ENCODE measurements at regions not wholly inside any gene's neighbourhood (a gene's known extent, or its start where the extent isn't known, plus 50 kb on each side); places are given as distances from the start of the nearest gene placed in this dataset.

- POLR2A ChIA-PET, result no interaction called here
- CTCF ChIA-PET, result no interaction called here
- DNase-seq (ENCODE audit: low read depth, low spot score), result no peak
- Histone ChIP-seq H3K27me3 (ENCODE audit: insufficient read depth, low read length) (peaks cover 5% of the 10 kb centered on the region), H3K4me3 (replicated peaks in 1 of 2; ENCODE audit: low read depth in 1 of 2, low read length in 2 of 2) (no peak overlapping the region), H3K36me3 (ENCODE audit: control insufficient read depth in 1 of 2, insufficient read depth in 2 of 2, low read length in 2 of 2) (no peaks in the 10 kb centered on the region), H3K4me1 (ENCODE audit: control insufficient read depth in 1 of 2, insufficient read depth in 2 of 2, low read length in 2 of 2) (no peaks in the 10 kb centered on the region), H2AFZ (ENCODE audit: low read depth, low read length, poor library complexity, severe bottlenecking) (no peak overlapping the region), H3K9me3 (ENCODE audit: control insufficient read depth in 1 of 2, insufficient read depth in 1 of 2, low read depth in 1 of 2, low read length in 2 of 2) (no peaks in the 10 kb centered on the region), H3K27ac (ENCODE audit: low read depth, low read length) (no peak overlapping the region), H3K9me2 (ENCODE audit: insufficient read depth) (no peaks in the 10 kb centered on the region), H3K4me2 (ENCODE audit: low read length) (no peak overlapping the region), H4K20me1 (ENCODE audit: insufficient read depth) (no peaks in the 10 kb centered on the region), H3K9ac (ENCODE audit: low read length) (no peak overlapping the region), H3K79me2 (ENCODE audit: insufficient read depth, low read length) (no peaks in the 10 kb centered on the region)
- TF ChIP-seq JUND (IDR thresholded peaks at IDR 0.05), result no peak
- no peak for TF ChIP-seq TCF7L2 (IDR thresholded peaks at IDR 0.05; ENCODE audit: borderline replicate concordance, extremely low read depth, insufficient read depth, insufficient read length)
- no peak for TF ChIP-seq SIN3A (IDR thresholded peaks at IDR 0.05; ENCODE audit: low read depth)
- TF ChIP-seq FOSL1 (IDR thresholded peaks at IDR 0.05; ENCODE audit: low read depth), result no peak
- TF ChIP-seq RAD21 (IDR thresholded peaks at IDR 0.05; ENCODE audit: low read depth), result no peak
- TF ChIP-seq CBX3 (IDR thresholded peaks at IDR 0.05; ENCODE audit: low read depth), result no peak
- TF ChIP-seq SRF (IDR thresholded peaks at IDR 0.05; ENCODE audit: low read depth), result no peak
- TF ChIP-seq ZNF274 (IDR thresholded peaks at IDR 0.05; ENCODE audit: low read depth, low read length), result no peak
- TF ChIP-seq, protein P1, sequence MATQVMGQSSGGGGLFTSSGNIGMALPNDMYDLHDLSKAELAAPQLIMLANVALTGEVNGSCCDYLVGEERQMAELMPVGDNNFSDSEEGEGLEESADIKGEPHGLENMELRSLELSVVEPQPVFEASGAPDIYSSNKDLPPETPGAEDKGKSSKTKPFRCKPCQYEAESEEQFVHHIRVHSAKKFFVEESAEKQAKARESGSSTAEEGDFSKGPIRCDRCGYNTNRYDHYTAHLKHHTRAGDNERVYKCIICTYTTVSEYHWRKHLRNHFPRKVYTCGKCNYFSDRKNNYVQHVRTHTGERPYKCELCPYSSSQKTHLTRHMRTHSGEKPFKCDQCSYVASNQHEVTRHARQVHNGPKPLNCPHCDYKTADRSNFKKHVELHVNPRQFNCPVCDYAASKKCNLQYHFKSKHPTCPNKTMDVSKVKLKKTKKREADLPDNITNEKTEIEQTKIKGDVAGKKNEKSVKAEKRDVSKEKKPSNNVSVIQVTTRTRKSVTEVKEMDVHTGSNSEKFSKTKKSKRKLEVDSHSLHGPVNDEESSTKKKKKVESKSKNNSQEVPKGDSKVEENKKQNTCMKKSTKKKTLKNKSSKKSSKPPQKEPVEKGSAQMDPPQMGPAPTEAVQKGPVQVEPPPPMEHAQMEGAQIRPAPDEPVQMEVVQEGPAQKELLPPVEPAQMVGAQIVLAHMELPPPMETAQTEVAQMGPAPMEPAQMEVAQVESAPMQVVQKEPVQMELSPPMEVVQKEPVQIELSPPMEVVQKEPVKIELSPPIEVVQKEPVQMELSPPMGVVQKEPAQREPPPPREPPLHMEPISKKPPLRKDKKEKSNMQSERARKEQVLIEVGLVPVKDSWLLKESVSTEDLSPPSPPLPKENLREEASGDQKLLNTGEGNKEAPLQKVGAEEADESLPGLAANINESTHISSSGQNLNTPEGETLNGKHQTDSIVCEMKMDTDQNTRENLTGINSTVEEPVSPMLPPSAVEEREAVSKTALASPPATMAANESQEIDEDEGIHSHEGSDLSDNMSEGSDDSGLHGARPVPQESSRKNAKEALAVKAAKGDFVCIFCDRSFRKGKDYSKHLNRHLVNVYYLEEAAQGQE (IDR thresholded peaks at IDR 0.05; ENCODE audit: low read depth), result no peak
- no peak for TF ChIP-seq EZH2 (IDR thresholded peaks at IDR 0.05)
- RAD21 ChIA-PET (ENCODE audit: low non-redundant PET in 1 of 2, low total read pairs in 2 of 2, uncharacterized antibody in 2 of 2, unreplicated experiment in 2 of 2), result interaction anchor here in 1 of 2 experiments (0.7 kb wide), 1 partner anchor 239 kb away, joined by 3 read pairs; no protein-coding TSS in a partner anchor
- BruUV-seq (replicated peaks), result no TSS peak
- intact Hi-C loops (cut with micrococcal nuclease), result no loop called here
- no peak for ATAC-seq
Observed at GRCh38 chr1:29753771-29754572, 517.6 kb downstream of the PTPRU start.

All from HCT116 (cell line).